ENCODE measurements at regions not wholly inside any gene's neighbourhood (a gene's known extent, or its start where the extent isn't known, plus 50 kb on each side); places are given as distances from the start of the nearest gene placed in this dataset.
"Not testable (repeated sequence)": the region's sequence is repeated elsewhere in the genome, so short reads cannot be mapped to it uniquely, and the experiment has no call there.

DNA sequence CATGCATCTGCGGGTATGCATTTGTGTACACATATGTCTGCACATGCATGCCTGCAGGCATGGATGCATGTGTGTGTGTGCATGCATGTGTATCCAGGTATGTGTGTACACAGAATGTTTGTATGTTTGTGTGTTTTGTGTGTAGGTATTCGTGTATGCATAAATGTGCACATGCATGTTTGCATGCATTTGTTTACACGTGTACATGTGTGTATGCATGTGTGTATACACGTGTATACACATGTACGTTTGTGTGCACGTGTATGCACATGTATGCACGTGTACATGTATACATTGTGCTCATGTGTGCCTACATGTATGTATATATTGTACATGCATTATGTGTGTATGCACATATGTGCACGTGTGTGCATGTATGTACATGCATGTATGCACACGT lies 171.4 kb upstream of the ZNF322 start:
- not testable (repeated sequence) for TF ChIP-seq POLR2A (IDR thresholded peaks at IDR 0.05; ENCODE audit: low read length); CTCF (IDR thresholded peaks at IDR 0.05); TP53 (CRISPR knock-in tag; IDR thresholded peaks at IDR 0.05); RNF2 (IDR thresholded peaks at IDR 0.05; ENCODE audit: borderline replicate concordance, low read depth); MAZ (IDR thresholded peaks at IDR 0.05; ENCODE audit: borderline replicate concordance, low read depth, low read length)

Data from A549 (cell line).